ENCODE measurements at regions not wholly inside any gene's neighbourhood (a gene's known extent, or its start where the extent isn't known, plus 50 kb on each side); places are given as distances from the start of the nearest gene placed in this dataset.

GRCh38 chr6:94361304-94362060 lies 942.1 kb upstream of the EPHA7 start:
- intact Hi-C loops (cut with micrococcal nuclease): no loop called here
- no peak for ATAC-seq (ENCODE audit: low read depth)
- Mint-ChIP-seq H3K27me3 (no peaks in the 10 kb centered on the region), H3K27ac (no peak overlapping the region), H3K4me1 (no peaks in the 10 kb centered on the region), H3K4me3 (no peak overlapping the region), H3K9me3 (ENCODE audit: insufficient read depth) (peaks cover 3% of the 10 kb centered on the region)
- Histone ChIP-seq H3K4me1 (ENCODE audit: control insufficient read depth in 2 of 2, insufficient read depth in 2 of 2, low read length in 2 of 2) (no peaks in the 10 kb centered on the region), H3K9ac (ENCODE audit: low read length) (no peak overlapping the region), H3K4me2 (replicated peaks; ENCODE audit: low read depth, low read length, poor library complexity, severe bottlenecking) (no peak overlapping the region), H3K4me3 (ENCODE audit: control extremely low read depth in 1 of 5, extremely low read depth in 1 of 5, insufficient read depth in 1 of 5, low read depth in 2 of 5, low read length in 4 of 5) (no peak overlapping the region), H3K9me3 (ENCODE audit: control extremely low read depth in 1 of 3, control insufficient read depth in 2 of 3, insufficient read depth in 1 of 3, low read length in 2 of 3) (peaks cover 0 to 21% (median 0%) of the 10 kb centered on the region in 3 donors), H3K27ac (ENCODE audit: low read length in 2 of 2) (no peak overlapping the region), H3K36me3 (replicated peaks in 1 of 2; ENCODE audit: control extremely low read depth in 1 of 2, control insufficient read depth in 1 of 2, extremely low read depth in 1 of 2, insufficient read depth in 2 of 2, low read length in 1 of 2) (no peaks in the 10 kb centered on the region), H3K27me3 (replicated peaks in 1 of 4; ENCODE audit: control extremely low read depth in 1 of 4, control insufficient read depth in 3 of 4, insufficient read depth in 4 of 4, low read length in 3 of 4) (no peaks in the 10 kb centered on the region), H3K79me2 (ENCODE audit: control insufficient read depth, insufficient read depth, low read length) (no peaks in the 10 kb centered on the region), H4K20me1 (ENCODE audit: control insufficient read depth, insufficient read depth, low read length, poor library complexity, severe bottlenecking) (no peaks in the 10 kb centered on the region), H2AFZ (ENCODE audit: insufficient read depth, low read depth, low read length, poor library complexity, severe bottlenecking) (no peak overlapping the region)
- ChIA-PET POLR2A (no interaction called here), CTCF (no interaction called here)
- no peak for DNase-seq
- 88% methylated on average over 7 of the region's 10 CpGs for WGBS (ENCODE audit: insufficient coverage)
- TF ChIP-seq EZH2 (IDR thresholded peaks at IDR 0.05; ENCODE audit: borderline replicate concordance, insufficient read depth, low read depth, low read length, poor library complexity, severe bottlenecking): no peak
- no peak for TF ChIP-seq CTCF (IDR thresholded peaks at IDR 0.05)

GRCh38 chr6:94357381-94357980 lies 938.1 kb upstream of the EPHA7 start:
- Histone ChIP-seq H3K9me3 (ENCODE audit: control extremely low read depth in 1 of 3, control insufficient read depth in 2 of 3, insufficient read depth in 1 of 3, low read length in 2 of 3) (peaks cover 0 to 20% (median 0%) of the 10 kb centered on the region in 3 donors), H3K36me3 (replicated peaks in 1 of 2; ENCODE audit: control extremely low read depth in 1 of 2, control insufficient read depth in 1 of 2, extremely low read depth in 1 of 2, insufficient read depth in 2 of 2, low read length in 1 of 2) (no peaks in the 10 kb centered on the region), H3K4me2 (replicated peaks; ENCODE audit: low read depth, low read length, poor library complexity, severe bottlenecking) (no peak overlapping the region), H3K27me3 (replicated peaks in 1 of 4; ENCODE audit: control extremely low read depth in 1 of 4, control insufficient read depth in 3 of 4, insufficient read depth in 4 of 4, low read length in 3 of 4) (no peaks in the 10 kb centered on the region), H3K9ac (ENCODE audit: low read length) (no peak overlapping the region), H3K27ac (ENCODE audit: low read length in 2 of 2) (no peak overlapping the region), H3K4me3 (ENCODE audit: control extremely low read depth in 1 of 5, extremely low read depth in 1 of 5, insufficient read depth in 1 of 5, low read depth in 2 of 5, low read length in 4 of 5) (no peak overlapping the region), H3K4me1 (ENCODE audit: control insufficient read depth in 2 of 2, insufficient read depth in 2 of 2, low read length in 2 of 2) (no peaks in the 10 kb centered on the region), H4K20me1 (ENCODE audit: control insufficient read depth, insufficient read depth, low read length, poor library complexity, severe bottlenecking) (no peaks in the 10 kb centered on the region), H2AFZ (ENCODE audit: insufficient read depth, low read depth, low read length, poor library complexity, severe bottlenecking) (no peak overlapping the region), H3K79me2 (ENCODE audit: control insufficient read depth, insufficient read depth, low read length) (no peaks in the 10 kb centered on the region)
- ChIA-PET CTCF (no interaction called here), POLR2A (no interaction called here)
- H3K27me3 Mint-ChIP-seq: no peaks in the 10 kb centered on the region
- TF ChIP-seq EZH2 (IDR thresholded peaks at IDR 0.05; ENCODE audit: borderline replicate concordance, insufficient read depth, low read depth, low read length, poor library complexity, severe bottlenecking) (no peak), CTCF (IDR thresholded peaks at IDR 0.05) (no peak)
- peaks cover 4% of the 10 kb centered on the region for H3K9me3 Mint-ChIP-seq (ENCODE audit: insufficient read depth)
- ATAC-seq (ENCODE audit: low read depth) (no peak), DNase-seq (no peak)
- H3K4me1 Mint-ChIP-seq: no peaks in the 10 kb centered on the region
- no peak overlapping the region for H3K27ac Mint-ChIP-seq
- intact Hi-C loops (cut with micrococcal nuclease): no loop called here
- WGBS (ENCODE audit: insufficient coverage): no CpG with 5 or more reads among the region's 4 CpGs
- no peak overlapping the region for H3K4me3 Mint-ChIP-seq

Measured in B cell (primary cell).